ENCODE measurements at regions not wholly inside any gene's neighbourhood (a gene's known extent, or its start where the extent isn't known, plus 50 kb on each side); places are given as distances from the start of the nearest gene placed in this dataset.

DNA sequence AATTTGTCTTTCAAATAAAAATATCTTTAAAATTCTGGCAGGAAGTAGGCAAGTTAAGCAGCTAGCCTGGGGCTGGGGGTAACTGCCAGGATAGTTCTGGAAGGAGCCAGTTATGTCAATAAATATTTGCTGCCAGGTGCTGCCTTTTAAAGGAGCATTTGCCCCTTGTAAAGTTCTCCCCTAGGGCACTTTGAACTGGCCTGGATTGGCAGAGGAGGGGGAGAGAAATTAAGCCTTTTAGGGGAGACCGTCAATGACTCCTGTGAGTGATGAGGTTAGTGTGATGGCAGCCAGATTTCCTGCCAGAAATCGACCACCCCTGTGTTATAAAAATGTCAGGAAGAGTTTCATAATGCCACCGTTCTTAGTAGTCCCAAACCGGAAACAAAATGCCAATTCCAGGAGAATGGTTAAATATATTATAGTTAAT, 89.8 kb upstream of the ELL2 start:
- TF ChIP-seq, protein P1, sequence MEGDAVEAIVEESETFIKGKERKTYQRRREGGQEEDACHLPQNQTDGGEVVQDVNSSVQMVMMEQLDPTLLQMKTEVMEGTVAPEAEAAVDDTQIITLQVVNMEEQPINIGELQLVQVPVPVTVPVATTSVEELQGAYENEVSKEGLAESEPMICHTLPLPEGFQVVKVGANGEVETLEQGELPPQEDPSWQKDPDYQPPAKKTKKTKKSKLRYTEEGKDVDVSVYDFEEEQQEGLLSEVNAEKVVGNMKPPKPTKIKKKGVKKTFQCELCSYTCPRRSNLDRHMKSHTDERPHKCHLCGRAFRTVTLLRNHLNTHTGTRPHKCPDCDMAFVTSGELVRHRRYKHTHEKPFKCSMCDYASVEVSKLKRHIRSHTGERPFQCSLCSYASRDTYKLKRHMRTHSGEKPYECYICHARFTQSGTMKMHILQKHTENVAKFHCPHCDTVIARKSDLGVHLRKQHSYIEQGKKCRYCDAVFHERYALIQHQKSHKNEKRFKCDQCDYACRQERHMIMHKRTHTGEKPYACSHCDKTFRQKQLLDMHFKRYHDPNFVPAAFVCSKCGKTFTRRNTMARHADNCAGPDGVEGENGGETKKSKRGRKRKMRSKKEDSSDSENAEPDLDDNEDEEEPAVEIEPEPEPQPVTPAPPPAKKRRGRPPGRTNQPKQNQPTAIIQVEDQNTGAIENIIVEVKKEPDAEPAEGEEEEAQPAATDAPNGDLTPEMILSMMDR (IDR thresholded peaks at IDR 0.05) = no peak
- TF ChIP-seq POLR2AphosphoS5 (IDR thresholded peaks at IDR 0.05; ENCODE audit: low read depth, low read length) = no peak
- no peak for TF ChIP-seq RAD21 (IDR thresholded peaks at IDR 0.05; ENCODE audit: low read length)
- TF ChIP-seq TAF1 (IDR thresholded peaks at IDR 0.05; ENCODE audit: borderline replicate concordance, low read depth, low read length) = no peak
- no peak for TF ChIP-seq YY1 (IDR thresholded peaks at IDR 0.05; ENCODE audit: low read depth)
- no peak for TF ChIP-seq JUND (IDR thresholded peaks at IDR 0.05)
- no peak for TF ChIP-seq MXI1 (IDR thresholded peaks at IDR 0.05; ENCODE audit: low read depth, low read length)
- TF ChIP-seq, protein P2, sequence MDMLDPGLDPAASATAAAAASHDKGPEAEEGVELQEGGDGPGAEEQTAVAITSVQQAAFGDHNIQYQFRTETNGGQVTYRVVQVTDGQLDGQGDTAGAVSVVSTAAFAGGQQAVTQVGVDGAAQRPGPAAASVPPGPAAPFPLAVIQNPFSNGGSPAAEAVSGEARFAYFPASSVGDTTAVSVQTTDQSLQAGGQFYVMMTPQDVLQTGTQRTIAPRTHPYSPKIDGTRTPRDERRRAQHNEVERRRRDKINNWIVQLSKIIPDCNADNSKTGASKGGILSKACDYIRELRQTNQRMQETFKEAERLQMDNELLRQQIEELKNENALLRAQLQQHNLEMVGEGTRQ (IDR thresholded peaks at IDR 0.05; ENCODE audit: borderline replicate concordance, low read depth, low read length) = no peak
- TF ChIP-seq, protein P3, sequence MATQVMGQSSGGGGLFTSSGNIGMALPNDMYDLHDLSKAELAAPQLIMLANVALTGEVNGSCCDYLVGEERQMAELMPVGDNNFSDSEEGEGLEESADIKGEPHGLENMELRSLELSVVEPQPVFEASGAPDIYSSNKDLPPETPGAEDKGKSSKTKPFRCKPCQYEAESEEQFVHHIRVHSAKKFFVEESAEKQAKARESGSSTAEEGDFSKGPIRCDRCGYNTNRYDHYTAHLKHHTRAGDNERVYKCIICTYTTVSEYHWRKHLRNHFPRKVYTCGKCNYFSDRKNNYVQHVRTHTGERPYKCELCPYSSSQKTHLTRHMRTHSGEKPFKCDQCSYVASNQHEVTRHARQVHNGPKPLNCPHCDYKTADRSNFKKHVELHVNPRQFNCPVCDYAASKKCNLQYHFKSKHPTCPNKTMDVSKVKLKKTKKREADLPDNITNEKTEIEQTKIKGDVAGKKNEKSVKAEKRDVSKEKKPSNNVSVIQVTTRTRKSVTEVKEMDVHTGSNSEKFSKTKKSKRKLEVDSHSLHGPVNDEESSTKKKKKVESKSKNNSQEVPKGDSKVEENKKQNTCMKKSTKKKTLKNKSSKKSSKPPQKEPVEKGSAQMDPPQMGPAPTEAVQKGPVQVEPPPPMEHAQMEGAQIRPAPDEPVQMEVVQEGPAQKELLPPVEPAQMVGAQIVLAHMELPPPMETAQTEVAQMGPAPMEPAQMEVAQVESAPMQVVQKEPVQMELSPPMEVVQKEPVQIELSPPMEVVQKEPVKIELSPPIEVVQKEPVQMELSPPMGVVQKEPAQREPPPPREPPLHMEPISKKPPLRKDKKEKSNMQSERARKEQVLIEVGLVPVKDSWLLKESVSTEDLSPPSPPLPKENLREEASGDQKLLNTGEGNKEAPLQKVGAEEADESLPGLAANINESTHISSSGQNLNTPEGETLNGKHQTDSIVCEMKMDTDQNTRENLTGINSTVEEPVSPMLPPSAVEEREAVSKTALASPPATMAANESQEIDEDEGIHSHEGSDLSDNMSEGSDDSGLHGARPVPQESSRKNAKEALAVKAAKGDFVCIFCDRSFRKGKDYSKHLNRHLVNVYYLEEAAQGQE (IDR thresholded peaks at IDR 0.05; ENCODE audit: low read depth, low read length) = no peak
- TF ChIP-seq EP300 (IDR thresholded peaks at IDR 0.05; ENCODE audit: borderline replicate concordance in 1 of 2, low read depth in 1 of 2, low read length in 1 of 2) = no peak

All from SK-N-SH (cell line).